ENCODE measurements at regions not wholly inside any gene's neighbourhood (a gene's known extent, or its start where the extent isn't known, plus 50 kb on each side); places are given as distances from the start of the nearest gene placed in this dataset.

DNA sequence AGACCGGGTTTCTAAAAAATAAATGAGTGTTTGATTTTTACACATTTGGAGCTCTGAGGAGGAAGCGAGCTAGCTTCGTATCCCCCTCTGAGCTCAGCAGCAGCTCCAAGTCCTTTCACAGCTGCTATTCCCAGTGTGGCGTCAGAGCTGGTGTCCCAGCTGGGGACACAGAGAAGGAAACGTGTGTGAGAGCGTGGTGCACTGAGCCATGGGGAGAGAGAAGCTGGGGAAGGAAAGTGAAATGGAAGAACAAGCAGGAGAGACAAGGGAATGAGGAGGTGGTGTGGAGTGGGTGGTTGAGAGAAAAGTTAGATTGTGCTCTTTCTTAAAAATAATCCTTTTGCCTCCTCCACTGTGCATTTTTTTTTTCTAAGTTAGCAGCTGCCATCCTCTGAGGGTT lies 79.5 kb upstream of the SLC4A4 start:
- FAIRE-seq, result no peak
- no peak overlapping the region for H3K27ac ChIP-seq (ENCODE audit: low read depth in 1 of 3, low read length in 2 of 3)

DNA sequence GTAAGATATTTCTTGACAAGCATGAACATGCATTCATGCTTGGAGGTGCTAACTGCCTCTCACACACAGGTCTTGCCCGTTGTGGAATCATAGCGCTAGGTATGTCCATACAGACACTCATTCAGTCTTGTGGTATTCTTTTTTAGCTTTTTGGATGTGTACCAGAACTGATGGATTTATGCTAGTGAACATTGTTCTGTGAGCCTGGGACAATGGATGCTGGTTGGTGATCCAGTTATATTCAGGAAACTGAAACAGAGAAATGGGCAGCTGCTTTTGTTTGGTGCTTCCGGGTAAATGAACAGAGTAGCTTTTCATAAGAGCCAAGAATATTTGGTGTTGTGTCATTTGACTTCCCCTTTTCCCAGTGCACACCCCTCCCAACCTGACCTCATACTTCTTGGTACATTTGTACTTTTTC lies 78.9 kb upstream of the SLC4A4 start:
- H3K4me3 ChIP-seq (ENCODE audit: low read depth in 1 of 3, low read length in 3 of 3), result no peak overlapping the region
- no peak overlapping the region for H3K27ac ChIP-seq (ENCODE audit: low read depth in 1 of 3, low read length in 2 of 3)
- peaks cover 0 to 5% (median 2%) of the 10 kb centered on the region in 3 donors for H3K36me3 ChIP-seq (ENCODE audit: control insufficient read depth in 3 of 3, insufficient read depth in 2 of 3, low read depth in 1 of 3, low read length in 3 of 3)
- no peaks in the 10 kb centered on the region for H3K9me3 ChIP-seq (ENCODE audit: control insufficient read depth in 2 of 2, insufficient read depth in 1 of 2, low read depth in 1 of 2, low read length in 1 of 2)
- no peaks in the 10 kb centered on the region for H3K27me3 ChIP-seq (ENCODE audit: control insufficient read depth in 3 of 3, insufficient read depth in 3 of 3, low read length in 3 of 3)
- DNase-seq, result no peak
- no peak for FAIRE-seq
- WGBS, 3 donors, result 72 to 85% (median 84%) methylated on average over 3 of the region's 3 CpGs
- no peaks in the 10 kb centered on the region for H3K4me1 ChIP-seq (ENCODE audit: control insufficient read depth in 3 of 3, insufficient read depth in 2 of 3, low read depth in 1 of 3, low read length in 2 of 3)

More for the DNA sequence above, 79.5 kb upstream of the SLC4A4 start:
- no peaks in the 10 kb centered on the region for H3K27me3 ChIP-seq (ENCODE audit: control insufficient read depth in 3 of 3, insufficient read depth in 3 of 3, low read length in 3 of 3)
- WGBS, 3 donors, result 84 to 95% (median 95%) methylated on average over 6 of the region's 6 CpGs
- no peaks in the 10 kb centered on the region for H3K9me3 ChIP-seq (ENCODE audit: control insufficient read depth in 2 of 2, insufficient read depth in 1 of 2, low read depth in 1 of 2, low read length in 1 of 2)
- H3K4me3 ChIP-seq (ENCODE audit: low read depth in 1 of 3, low read length in 3 of 3), result no peak overlapping the region
- no peaks in the 10 kb centered on the region for H3K4me1 ChIP-seq (ENCODE audit: control insufficient read depth in 3 of 3, insufficient read depth in 2 of 3, low read depth in 1 of 3, low read length in 2 of 3)
- H3K36me3 ChIP-seq (ENCODE audit: control insufficient read depth in 3 of 3, insufficient read depth in 2 of 3, low read depth in 1 of 3, low read length in 3 of 3), result peaks cover 0 to 5% (median 2%) of the 10 kb centered on the region in 3 donors
- no peak for DNase-seq

- WGBS, 3 donors, result 36 to 73% (median 72%) methylated on average over 1 of the region's 1 CpG
- Histone ChIP-seq H3K4me1 (ENCODE audit: control insufficient read depth in 3 of 3, insufficient read depth in 2 of 3, low read depth in 1 of 3, low read length in 2 of 3) (no peaks in the 10 kb centered on the region), H3K36me3 (ENCODE audit: control insufficient read depth in 3 of 3, insufficient read depth in 2 of 3, low read depth in 1 of 3, low read length in 3 of 3) (peaks cover 0 to 3% (median 2%) of the 10 kb centered on the region in 3 donors), H3K9me3 (ENCODE audit: control insufficient read depth in 2 of 2, insufficient read depth in 1 of 2, low read depth in 1 of 2, low read length in 1 of 2) (no peaks in the 10 kb centered on the region), H3K27me3 (ENCODE audit: control insufficient read depth in 3 of 3, insufficient read depth in 3 of 3, low read length in 3 of 3) (no peaks in the 10 kb centered on the region), H3K27ac (ENCODE audit: low read depth in 1 of 3, low read length in 2 of 3) (no peak overlapping the region), H3K4me3 (ENCODE audit: low read depth in 1 of 3, low read length in 3 of 3) (no peak overlapping the region)
- FAIRE-seq, result no peak
- no peak for DNase-seq
These were observed 78.3 kb upstream of the SLC4A4 start for GRCh38 chr4:71260544-71260943.

- WGBS, 3 donors, result 74 to 77% (median 74%) methylated on average over 6 of the region's 6 CpGs
- Histone ChIP-seq H3K4me1 (ENCODE audit: control insufficient read depth in 3 of 3, insufficient read depth in 2 of 3, low read depth in 1 of 3, low read length in 2 of 3) (no peaks in the 10 kb centered on the region), H3K4me3 (ENCODE audit: low read depth in 1 of 3, low read length in 3 of 3) (no peak overlapping the region), H3K36me3 (ENCODE audit: control insufficient read depth in 3 of 3, insufficient read depth in 2 of 3, low read depth in 1 of 3, low read length in 3 of 3) (peaks cover 0 to 3% (median 2%) of the 10 kb centered on the region in 3 donors), H3K27ac (ENCODE audit: low read depth in 1 of 3, low read length in 2 of 3) (no peak overlapping the region), H3K27me3 (ENCODE audit: control insufficient read depth in 3 of 3, insufficient read depth in 3 of 3, low read length in 3 of 3) (no peaks in the 10 kb centered on the region), H3K9me3 (ENCODE audit: control insufficient read depth in 2 of 2, insufficient read depth in 1 of 2, low read depth in 1 of 2, low read length in 1 of 2) (no peaks in the 10 kb centered on the region)
- DNase-seq, result no peak
- no peak for FAIRE-seq
These were observed 77.8 kb upstream of the SLC4A4 start for GRCh38 chr4:71261001-71261400.

- Histone ChIP-seq H3K4me1 (ENCODE audit: control insufficient read depth in 3 of 3, insufficient read depth in 2 of 3, low read depth in 1 of 3, low read length in 2 of 3) (no peaks in the 10 kb centered on the region), H3K27ac (ENCODE audit: low read depth in 1 of 3, low read length in 2 of 3) (no peak overlapping the region), H3K4me3 (ENCODE audit: low read depth in 1 of 3, low read length in 3 of 3) (no peak overlapping the region), H3K27me3 (ENCODE audit: control insufficient read depth in 3 of 3, insufficient read depth in 3 of 3, low read length in 3 of 3) (no peaks in the 10 kb centered on the region), H3K9me3 (ENCODE audit: control insufficient read depth in 2 of 2, insufficient read depth in 1 of 2, low read depth in 1 of 2, low read length in 1 of 2) (no peaks in the 10 kb centered on the region), H3K36me3 (ENCODE audit: control insufficient read depth in 3 of 3, insufficient read depth in 2 of 3, low read depth in 1 of 3, low read length in 3 of 3) (peaks cover 0 to 2% (median 2%) of the 10 kb centered on the region in 3 donors)
- 65 to 80% (median 65%) methylated on average over 3 of the region's 3 CpGs for WGBS, 3 donors
- DNase-seq, result no peak
- no peak for FAIRE-seq
These were observed 77.1 kb upstream of the SLC4A4 start for GRCh38 chr4:71261633-71262121.

DNA sequence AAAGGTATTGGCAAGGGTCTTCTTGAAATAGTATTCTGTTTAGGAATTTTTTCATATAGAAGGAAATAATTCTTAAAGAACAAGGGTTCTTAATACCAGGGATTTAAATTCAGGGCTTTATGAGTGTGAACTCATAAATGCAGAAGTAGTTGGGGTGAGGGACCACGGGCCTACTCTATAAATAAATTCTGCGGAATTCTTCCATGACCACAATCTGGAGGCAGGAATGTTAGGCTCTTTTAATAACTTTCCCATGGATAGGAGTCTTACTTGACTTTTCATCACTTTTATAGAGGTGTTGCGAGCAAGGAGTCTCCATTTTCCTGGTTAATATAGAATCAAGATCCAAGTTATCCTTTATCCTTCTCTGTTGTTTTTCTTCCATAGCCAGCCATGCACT lies 76.7 kb upstream of the SLC4A4 start:
- H3K36me3 ChIP-seq (ENCODE audit: control insufficient read depth in 3 of 3, insufficient read depth in 2 of 3, low read depth in 1 of 3, low read length in 3 of 3), result peaks cover 0 to 2% (median 0%) of the 10 kb centered on the region in 3 donors
- no peaks in the 10 kb centered on the region for H3K4me1 ChIP-seq (ENCODE audit: control insufficient read depth in 3 of 3, insufficient read depth in 2 of 3, low read depth in 1 of 3, low read length in 2 of 3)
- WGBS, 3 donors, result 72 to 88% (median 83%) methylated on average over 3 of the region's 3 CpGs
- no peaks in the 10 kb centered on the region for H3K9me3 ChIP-seq (ENCODE audit: control insufficient read depth in 2 of 2, insufficient read depth in 1 of 2, low read depth in 1 of 2, low read length in 1 of 2)
- H3K4me3 ChIP-seq (ENCODE audit: low read depth in 1 of 3, low read length in 3 of 3), result no peak overlapping the region
- FAIRE-seq (no peak), DNase-seq (no peak)
- H3K27me3 ChIP-seq (ENCODE audit: control insufficient read depth in 3 of 3, insufficient read depth in 3 of 3, low read length in 3 of 3), result no peaks in the 10 kb centered on the region
- H3K27ac ChIP-seq (ENCODE audit: low read depth in 1 of 3, low read length in 2 of 3), result no peak overlapping the region

DNA sequence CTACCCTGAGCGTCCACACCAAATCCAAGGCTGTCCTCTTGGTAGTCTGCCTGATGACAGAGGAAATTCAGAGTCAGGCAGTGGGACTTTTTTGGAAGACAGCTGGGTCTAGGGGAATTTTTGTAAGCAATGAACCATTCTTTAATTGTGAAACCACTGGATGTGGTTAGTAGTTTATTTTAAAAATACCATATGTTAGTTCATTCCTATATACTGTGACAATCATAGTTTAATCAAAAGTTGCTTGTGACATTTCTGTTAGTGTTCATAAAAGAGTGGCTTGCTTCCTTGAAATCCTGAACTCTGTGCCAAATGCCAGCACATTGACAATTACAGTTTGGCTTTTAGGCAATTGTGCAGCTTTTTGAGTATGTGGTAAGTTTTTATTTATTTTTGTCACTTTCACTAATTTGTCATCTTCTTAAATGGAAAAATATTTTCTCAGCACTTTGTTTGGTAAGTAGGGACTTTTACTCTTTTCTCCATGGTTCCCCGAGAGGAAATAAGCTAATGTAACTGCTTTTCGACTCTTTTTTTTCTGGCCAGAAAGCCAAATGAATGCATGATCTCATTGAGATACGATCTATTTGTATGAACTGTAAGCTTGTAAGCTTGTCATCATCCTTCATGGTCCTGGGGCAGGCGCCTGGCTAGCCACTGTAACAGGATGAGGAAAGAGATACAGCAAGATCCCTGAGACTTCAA lies 72.6 kb upstream of the SLC4A4 start:
- no peak overlapping the region for H3K27ac ChIP-seq (ENCODE audit: low read depth in 1 of 3, low read length in 2 of 3)
- H3K4me3 ChIP-seq (ENCODE audit: low read depth in 1 of 3, low read length in 3 of 3), result no peak overlapping the region
- FAIRE-seq, result no peak
- peak in 1 of 2 donors; percentile 8 for DNase-seq
- no peaks in the 10 kb centered on the region for H3K36me3 ChIP-seq (ENCODE audit: control insufficient read depth in 3 of 3, insufficient read depth in 2 of 3, low read depth in 1 of 3, low read length in 3 of 3)
- H3K9me3 ChIP-seq (ENCODE audit: control insufficient read depth in 2 of 2, insufficient read depth in 1 of 2, low read depth in 1 of 2, low read length in 1 of 2), result no peaks in the 10 kb centered on the region
- 60 to 91% (median 75%) methylated on average over 5 of the region's 5 CpGs for WGBS, 3 donors
- no peaks in the 10 kb centered on the region for H3K4me1 ChIP-seq (ENCODE audit: control insufficient read depth in 3 of 3, insufficient read depth in 2 of 3, low read depth in 1 of 3, low read length in 2 of 3)
- H3K27me3 ChIP-seq (ENCODE audit: control insufficient read depth in 3 of 3, insufficient read depth in 3 of 3, low read length in 3 of 3), result no peaks in the 10 kb centered on the region

GRCh38 chr4:71267244-71267643 lies 71.6 kb upstream of the SLC4A4 start:
- Histone ChIP-seq H3K27ac (ENCODE audit: low read depth in 1 of 3, low read length in 2 of 3) (no peak overlapping the region), H3K4me1 (ENCODE audit: control insufficient read depth in 3 of 3, insufficient read depth in 2 of 3, low read depth in 1 of 3, low read length in 2 of 3) (no peaks in the 10 kb centered on the region), H3K27me3 (ENCODE audit: control insufficient read depth in 3 of 3, insufficient read depth in 3 of 3, low read length in 3 of 3) (no peaks in the 10 kb centered on the region), H3K36me3 (ENCODE audit: control insufficient read depth in 3 of 3, insufficient read depth in 2 of 3, low read depth in 1 of 3, low read length in 3 of 3) (no peaks in the 10 kb centered on the region), H3K9me3 (ENCODE audit: control insufficient read depth in 2 of 2, insufficient read depth in 1 of 2, low read depth in 1 of 2, low read length in 1 of 2) (no peaks in the 10 kb centered on the region), H3K4me3 (ENCODE audit: low read depth in 1 of 3, low read length in 3 of 3) (no peak overlapping the region)
- 75 to 100% (median 81%) methylated on average over 1 of the region's 1 CpG for WGBS, 3 donors
- DNase-seq (no peak), FAIRE-seq (no peak)

DNA sequence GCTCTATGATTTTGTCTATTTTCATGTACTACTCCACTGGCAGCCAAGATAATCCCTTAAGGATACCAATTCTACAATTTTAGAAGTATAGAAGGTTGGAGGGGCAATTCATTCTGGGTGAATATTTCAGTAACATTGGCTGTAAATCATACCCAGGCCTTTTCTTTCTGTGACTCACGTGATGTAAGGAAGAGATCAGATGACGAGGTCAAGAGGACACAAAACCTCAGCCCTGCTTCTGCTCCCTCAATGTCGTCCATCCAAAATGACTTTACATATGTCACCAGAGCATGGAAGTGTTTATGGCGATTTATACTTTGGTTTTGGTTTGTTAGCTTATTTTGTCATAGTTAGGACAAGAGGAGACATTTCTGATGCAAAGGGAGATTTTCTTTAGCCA lies 70.7 kb upstream of the SLC4A4 start:
- Histone ChIP-seq H3K9me3 (ENCODE audit: control insufficient read depth in 2 of 2, insufficient read depth in 1 of 2, low read depth in 1 of 2, low read length in 1 of 2) (no peaks in the 10 kb centered on the region), H3K4me1 (ENCODE audit: control insufficient read depth in 3 of 3, insufficient read depth in 2 of 3, low read depth in 1 of 3, low read length in 2 of 3) (no peaks in the 10 kb centered on the region), H3K36me3 (ENCODE audit: control insufficient read depth in 3 of 3, insufficient read depth in 2 of 3, low read depth in 1 of 3, low read length in 3 of 3) (no peaks in the 10 kb centered on the region), H3K4me3 (ENCODE audit: low read depth in 1 of 3, low read length in 3 of 3) (no peak overlapping the region), H3K27me3 (ENCODE audit: control insufficient read depth in 3 of 3, insufficient read depth in 3 of 3, low read length in 3 of 3) (no peaks in the 10 kb centered on the region), H3K27ac (ENCODE audit: low read depth in 1 of 3, low read length in 2 of 3) (no peak overlapping the region)
- no peak for FAIRE-seq
- no peak for DNase-seq
- WGBS, 3 donors, result 80 to 86% (median 81%) methylated on average over 4 of the region's 4 CpGs

Data from small intestine (tissue), 7 donors.